CD1c-positive myeloid dendritic cell (primary cell): ENCODE measurements at regions not wholly inside any gene's neighbourhood (a gene's known extent, or its start where the extent isn't known, plus 50 kb on each side); places are given as distances from the start of the nearest gene placed in this dataset.
A peak's percentile ranks its signal among the peaks of the same experiment; 100 is the strongest.

ENCODE experiments used
- DNase-seq: peaks from one replicate; pipeline ENCODE4 v3.0.0-alpha.2; 2016; ENCODE audit errors: extremely low spot score

DNA sequence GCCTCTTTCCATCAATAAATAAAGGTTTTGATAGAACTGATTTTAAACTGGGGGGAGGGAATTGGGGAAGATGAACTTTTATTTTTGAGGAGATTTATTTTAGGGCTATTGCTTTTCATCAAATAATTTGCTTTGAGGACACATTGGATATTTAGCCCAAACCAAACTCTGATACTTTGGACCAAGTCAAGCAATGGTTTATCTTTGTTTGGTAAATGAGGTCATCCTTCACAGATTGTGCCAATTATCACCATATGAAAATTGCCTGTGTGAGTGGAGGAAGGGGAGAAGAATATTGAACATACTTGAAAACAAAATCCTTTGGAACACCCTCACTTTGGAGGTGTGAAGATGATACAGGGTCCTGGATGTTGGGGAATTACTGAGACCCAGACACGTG, 176.9 kb upstream of the CD180 start:
- no peak for DNase-seq

DNA sequence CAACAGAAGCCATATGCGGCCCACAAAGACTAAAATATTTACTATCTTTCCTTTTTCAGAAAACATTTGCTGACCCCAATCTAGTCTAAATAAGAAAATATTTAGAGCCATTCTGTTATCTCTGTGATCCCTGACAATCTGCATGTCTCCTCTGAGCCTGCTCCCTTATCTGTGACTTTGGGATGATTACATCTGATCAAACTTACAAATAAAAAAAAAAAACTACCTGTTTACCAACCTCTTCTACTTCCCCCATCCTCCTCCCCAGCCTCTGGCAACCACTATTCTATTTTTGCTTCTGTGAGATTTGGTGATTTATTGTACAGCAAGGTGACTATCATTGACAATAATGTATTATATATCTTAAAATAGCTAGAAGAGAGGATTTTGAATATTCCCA, 176.3 kb upstream of the CD180 start:
- DNase-seq = no peak

DNA sequence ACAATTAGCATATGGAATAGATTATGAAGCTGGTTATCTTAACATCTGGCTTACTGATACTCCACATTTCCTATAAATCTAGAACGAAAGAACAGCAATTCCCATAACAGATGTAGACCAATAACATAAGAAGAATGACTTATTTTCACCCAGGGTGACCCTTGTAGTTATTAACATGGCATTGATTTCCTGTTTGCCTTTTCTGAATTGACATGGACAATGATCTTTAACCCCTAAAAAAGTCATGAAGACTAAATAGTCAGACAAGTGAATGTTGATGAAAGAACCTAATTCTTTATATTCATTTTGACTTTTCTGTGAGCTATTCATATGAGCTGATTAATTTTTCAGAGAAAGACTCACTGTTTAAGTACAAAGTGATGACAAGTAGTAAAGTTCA, 175.3 kb upstream of the CD180 start:
- no peak for DNase-seq

DNA sequence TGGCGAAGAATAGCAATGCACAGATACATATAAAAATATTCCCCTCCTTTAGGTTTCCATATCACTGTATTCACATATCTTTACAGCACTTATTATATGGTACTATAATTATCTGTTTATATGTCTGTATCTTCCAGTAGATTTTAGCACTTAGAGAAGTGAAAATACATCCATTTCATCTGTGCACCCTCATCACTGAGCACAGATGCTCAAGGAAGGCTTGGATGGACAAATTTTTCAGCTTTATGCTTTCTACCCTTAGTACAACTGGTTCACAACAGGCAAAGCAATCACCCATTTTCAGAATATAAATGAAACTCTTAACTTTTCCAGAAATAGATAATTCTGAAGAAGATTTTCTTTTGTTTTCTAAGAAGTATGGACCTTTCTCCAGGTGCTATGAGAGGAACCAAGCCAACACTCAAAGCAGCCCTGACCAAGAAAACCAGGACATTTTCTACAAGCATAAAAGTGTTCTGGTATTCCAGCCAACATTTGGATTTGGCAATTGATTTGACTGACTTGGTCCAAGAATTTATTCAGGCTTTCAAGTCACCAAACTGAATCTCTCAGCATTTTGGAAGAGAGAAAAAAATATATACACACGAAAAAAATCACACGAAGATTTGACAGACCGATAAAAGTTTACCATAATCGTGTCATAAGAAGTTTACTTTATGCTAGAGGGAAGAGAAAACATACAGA, 170.2 kb upstream of the CD180 start:
- DNase-seq = no peak

DNA sequence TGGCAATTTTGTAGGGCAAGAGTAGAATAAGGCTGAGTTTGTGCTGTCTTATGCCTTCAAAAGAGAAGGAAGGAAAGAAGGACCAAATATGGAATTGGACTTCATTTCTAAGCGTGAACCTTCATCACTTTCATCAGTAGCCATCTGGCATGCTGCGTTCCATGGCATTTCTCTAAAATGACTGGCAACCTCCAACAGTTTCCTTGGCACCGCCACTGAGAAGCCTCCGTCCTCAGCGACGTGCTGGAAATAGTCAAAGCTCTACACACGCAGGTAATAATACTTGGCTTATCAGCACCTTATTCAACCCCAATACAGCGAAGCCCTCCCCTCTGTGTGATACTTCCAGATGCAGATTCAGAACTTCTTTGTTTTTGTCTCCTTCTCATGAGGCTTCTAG, 169.7 kb upstream of the CD180 start:
- DNase-seq = no peak

DNA sequence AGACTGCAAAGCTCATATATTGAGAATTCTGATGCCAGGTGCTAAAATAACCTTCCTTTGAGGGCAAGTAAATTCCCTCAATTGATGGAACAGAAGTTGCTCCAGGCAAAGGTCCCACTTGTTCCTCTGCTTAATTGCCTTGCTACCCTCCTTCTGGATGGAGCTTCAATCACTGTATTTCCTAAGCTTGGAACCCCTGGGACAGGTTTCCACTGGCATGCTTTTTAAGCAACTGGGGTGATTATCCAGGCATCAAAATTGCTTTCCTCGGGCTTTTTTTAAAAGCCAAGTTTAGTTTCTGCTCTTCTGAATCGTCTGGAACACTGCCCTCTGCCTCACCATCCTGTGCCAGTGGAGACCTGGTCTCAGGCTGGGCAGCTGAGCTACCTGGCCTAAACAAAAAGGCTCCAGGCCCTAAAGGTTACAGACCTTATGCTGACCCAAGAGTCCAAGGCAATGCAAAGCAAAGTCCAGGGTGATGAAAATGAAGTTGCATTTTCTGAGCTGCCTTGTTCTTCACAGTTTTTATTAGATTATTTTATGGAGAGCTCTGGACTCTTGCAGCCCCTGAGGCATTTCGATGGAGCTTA, 167.9 kb upstream of the CD180 start:
- DNase-seq = no peak

DNA sequence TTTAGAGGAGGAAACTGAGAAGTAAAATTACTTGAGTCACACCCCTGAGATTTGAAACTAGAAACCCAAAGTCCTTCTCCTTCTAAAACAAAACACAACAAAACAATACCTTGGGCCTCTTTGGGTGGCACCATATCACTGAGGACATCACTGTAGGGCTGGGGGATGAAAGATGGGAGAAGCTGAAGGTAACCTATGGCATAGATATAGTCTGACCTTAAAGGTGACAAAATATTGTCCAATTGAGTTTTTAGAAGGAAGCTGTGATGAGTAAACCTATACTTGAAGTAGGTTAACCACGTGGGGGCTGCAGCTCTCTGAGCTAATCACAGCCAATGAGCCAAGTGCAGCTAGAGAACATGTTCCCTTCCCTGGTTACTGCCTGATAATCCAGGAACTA, 167.4 kb upstream of the CD180 start:
- DNase-seq = no peak

DNA sequence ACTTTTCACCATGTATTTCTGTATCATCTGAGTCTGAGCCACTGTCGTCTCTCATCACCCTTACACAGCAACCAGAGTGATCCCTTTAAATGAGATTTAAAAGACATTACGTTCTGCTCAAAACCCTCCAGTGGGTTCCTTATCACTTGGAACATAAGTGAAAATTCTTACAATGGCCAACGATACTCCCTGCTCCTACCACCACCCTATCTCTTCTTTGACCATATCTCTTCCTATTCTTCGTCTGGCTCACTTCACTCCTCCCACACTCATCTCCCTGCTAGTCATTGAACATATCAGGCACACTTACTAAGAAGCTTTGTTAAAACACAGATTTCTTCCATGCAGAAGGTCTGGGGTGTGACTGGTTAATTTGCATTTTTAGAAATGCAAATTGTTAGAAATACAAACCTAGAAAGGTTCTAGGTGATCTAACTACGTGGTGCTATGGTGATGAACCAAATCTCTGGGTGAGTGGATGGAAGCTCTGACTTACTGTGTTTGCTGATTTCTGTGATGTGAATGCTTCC, 166.6 kb upstream of the CD180 start:
- DNase-seq = no peak

DNA sequence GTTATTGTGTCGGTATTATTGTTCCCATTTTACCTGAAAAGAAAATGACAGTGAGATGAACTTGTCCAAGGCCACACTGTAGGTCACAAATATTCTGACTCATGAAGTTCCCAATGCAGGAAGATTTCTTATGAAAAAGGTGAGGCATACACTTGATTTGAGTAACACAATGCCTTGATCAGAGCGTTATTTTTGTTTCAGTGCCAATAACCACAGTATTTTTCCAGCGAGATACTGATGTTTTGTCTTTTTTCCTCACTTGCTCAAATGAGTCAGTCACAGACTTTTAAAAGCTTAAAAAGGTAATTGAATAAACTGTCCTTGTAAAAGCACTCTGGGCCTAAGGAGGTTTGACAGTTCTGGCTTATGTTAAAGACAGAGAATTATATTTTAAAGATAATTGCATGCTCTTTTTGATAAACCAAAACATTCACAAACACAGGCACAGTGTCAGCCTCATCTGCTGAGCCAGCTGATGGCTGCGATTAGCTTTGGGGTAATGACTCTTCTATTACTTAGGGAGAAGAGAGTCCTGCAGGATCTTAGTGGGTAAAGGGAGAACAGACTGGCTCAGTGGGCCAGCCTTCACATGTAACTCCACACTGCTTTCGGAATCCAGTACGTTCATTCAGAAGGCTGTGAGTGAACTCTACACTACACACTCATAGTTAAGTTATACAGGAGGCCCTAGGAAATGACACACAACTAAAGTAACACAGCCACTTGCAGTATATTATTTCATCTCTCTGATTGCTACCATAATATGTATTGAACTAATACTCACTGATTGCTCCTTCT, 165.5 kb upstream of the CD180 start:
- DNase-seq = no peak

DNA sequence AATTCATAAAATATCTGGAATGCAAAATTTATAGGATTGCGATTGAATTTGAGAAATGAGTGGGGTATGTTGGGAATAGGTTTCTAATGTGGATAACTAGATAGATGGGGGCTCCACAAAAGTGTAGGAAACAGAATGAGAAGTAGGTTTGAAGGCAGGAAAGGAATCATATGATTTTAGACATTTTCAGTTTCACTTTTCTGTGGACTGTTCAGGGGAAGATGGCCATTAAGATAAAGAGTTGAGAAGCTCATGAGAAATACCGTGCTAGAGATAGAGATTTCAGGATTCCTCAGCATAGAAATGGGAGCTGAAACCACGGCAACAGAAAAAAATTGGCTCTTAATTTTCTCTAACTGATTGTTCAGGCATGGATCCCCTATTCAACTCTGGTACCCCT, 163.4 kb upstream of the CD180 start:
- DNase-seq = no peak

DNA sequence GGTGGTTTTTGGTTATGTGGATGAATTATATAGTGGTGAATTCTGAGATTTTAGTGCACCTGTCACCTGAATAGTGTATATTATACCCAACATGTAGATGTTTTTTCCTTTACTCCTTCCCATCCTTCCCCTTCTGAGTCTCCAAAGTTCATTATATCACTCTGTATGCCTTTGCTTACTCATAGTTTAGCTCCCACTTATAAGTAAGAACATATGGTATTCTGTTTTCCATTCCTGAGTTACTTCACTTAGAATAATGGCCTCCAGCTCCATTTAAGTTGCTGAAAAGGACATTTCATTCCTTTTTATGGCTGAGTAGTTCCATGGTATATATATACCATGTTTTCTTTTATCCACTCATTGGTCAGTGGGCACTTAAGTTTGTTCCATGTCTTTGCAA, 161.6 kb upstream of the CD180 start:
- DNase-seq = no peak

DNA sequence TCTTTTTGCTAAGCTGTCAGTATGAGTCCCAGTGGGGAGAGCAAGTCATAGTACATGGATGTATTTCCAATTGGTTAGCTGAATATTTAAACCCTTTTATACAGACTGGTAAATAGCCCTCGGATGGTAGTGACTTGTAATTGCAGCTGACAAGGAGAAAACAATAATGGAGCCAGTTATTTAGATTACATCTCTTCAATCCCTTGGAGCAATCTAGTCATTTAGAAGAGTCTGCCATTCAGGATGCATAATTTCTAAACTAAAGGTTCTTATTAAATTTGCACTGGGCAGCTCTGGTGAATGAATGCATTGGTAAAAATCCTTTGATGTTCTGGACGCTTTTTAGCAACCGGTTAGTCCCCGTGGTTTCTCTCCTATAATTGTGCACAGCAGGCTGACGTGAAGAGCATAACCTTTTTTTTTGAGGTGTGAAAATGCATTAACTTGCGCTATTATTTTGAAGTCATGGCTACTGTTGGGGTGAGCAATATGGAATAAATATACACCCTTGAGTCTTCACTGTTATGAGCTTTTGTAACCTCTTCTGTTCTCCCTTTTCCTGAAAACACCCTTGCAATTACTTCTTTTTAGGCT, 158.6 kb upstream of the CD180 start:
- DNase-seq = no peak

DNA sequence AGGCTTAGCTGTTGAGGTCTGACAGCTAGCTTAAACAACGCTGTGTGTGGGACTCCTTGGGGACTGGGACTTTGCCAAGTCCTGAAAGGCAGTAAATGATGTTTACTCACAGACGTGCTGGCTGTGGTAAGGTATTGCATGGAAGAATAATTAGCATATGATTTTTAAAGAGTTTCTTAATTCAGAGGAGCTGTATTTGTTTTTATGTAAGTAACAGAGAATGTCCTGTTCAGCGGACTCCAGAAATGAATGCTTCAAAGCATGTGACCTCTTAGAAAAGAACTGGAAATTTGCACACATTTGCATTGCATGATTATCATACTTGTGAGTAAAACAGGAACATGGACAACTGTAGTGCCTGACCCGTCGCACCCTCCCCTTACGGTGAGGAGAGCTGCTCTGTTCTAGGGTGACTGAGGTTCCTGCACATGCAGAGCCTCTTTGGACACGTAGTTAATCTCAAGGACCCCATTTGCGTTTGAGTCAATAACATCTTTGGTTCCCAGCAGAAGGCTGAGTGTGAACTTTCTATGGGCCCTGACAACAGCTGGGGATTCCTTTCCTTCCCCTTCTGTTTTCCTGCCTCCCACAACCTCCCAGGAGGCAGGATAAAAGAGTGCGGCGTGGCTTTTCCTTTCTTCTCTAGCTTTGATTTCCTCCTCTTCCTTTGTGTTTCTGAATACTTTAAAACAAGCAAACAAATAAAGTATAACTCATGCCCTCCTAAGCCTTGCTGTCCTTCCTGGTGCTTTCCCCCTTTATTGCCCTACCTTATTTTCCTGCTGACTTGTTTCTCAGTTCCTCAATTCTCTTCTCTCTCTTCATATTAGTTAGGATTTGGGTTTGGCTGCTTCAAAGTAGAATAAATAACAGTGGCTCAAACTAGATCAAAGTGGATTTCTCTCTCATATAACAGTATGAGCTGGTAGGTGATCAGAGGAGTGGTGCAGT, 157.2 kb upstream of the CD180 start:
- peak; percentile 39 for DNase-seq

DNA sequence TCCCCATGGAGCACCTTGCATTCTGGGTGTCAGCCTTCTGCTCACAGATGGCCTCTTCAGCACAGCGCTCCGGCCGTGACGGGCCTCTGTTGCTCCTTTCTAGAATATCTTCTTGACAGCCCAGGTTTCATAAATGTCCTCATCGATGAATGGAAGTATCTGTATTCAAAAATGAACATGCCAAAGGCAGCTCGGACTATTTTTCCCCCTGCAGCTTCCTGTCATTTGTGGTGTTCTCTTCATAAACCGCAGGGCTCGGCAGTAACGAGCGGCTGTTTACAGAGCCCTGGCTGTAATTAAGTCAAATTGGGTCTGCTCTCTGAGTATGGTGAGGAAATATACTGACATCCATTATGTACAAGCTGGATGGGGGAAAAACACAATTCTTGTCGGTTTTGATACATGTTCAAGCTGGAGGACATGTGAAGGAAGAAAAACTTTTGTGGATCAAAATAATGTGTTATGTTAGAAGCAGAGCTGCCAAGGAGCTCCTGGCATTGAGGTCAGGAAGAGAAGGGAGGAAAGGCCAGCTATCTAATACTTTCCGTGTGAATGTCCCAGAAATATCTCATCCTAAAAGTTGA, 154.1 kb upstream of the CD180 start:
- DNase-seq = no peak

DNA sequence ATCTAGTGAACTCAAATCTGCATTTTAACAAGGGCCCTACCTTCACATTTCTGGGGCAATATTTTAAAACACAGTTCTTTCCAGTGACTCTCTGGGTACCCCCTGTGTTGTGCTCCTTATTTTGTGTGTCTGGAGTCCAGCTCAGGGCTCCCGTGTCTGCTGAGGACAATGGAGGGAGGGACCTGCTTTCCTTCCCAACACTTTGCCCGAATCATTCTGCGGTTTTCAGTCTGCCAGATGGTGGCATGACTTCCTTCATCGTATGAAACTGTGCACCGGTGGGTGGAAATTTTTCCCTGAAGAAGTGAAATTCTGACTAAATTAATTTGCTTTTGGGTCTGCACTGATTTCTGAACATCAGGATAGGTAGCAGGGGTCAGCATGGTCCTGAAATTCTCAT, 153.6 kb upstream of the CD180 start:
- peak; percentile 19 for DNase-seq

DNA sequence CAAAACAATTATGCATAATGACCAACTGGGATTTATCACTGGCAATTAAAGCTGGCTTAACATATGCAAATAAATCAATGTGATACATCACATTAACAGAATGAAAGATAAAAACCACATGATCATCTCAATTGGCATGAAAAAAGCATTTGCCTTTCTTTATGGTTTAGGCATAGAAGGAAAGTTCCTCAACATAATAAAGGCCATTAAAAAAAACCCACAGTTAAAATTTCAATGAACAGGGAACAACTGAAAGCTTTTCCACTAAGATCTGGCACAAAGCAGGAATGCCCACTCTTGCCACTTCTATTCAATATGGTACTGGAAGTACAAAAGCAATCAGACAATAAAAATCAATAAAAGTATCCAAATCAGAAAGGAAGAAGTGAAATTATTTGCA, 151.2 kb upstream of the CD180 start:
- DNase-seq = no peak

DNA sequence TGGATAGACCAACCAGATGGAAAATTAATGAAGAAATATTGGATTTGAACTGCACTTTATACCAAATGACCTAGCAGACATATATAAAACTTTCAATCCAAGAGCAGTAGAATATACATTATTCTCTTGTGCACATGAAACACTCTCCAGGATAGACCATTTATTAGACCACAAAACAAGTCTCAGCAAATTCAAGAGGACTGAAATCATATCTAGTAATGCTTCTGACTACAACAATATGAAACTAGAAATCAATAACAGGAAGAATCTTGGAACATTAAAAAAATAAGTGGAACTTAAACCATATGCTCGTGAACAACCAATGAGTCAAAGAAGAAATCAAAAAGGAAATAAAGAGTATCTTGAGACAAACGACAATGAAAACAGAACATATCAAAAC, 150.0 kb upstream of the CD180 start:
- DNase-seq = no peak

DNA sequence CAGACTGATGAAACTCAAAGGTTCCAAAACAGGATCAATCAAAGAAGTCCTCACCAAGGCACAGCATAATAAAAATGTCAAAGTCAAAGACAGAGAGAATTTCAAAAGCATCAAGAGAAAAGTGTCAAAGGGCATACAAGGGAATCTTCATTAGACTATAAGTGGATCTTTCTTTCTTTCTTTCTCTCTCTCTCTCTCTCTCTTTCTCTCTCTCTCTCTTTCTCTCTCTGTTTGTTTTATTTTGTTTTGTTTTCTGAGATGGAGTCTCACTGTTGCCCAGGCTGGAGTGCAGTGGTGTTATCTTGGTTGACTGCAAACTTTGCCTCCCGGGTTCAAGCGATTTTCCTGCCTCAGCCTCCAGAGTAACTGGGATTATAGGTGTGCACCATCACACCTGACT, 148.3 kb upstream of the CD180 start:
- no peak for DNase-seq

DNA sequence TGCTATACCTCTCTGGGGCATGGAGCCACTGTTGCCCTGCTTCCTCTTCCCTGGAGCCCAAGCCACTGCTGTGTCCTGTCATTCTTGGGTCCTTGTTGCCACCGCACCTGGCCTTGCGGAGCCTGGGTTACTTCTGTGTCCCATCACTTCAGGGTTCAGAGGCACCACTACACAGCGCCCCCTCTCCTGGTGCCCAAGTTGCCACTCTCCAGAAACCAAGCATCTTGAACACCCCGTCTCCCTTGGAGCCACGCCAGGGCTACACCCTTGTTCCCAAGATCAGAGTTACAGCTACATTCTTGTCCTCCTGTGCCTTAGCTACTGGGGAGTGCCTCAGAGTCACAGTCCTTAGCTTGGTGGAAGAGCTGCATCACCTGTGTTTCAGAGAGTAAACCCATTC, 147.2 kb upstream of the CD180 start:
- no peak for DNase-seq

DNA sequence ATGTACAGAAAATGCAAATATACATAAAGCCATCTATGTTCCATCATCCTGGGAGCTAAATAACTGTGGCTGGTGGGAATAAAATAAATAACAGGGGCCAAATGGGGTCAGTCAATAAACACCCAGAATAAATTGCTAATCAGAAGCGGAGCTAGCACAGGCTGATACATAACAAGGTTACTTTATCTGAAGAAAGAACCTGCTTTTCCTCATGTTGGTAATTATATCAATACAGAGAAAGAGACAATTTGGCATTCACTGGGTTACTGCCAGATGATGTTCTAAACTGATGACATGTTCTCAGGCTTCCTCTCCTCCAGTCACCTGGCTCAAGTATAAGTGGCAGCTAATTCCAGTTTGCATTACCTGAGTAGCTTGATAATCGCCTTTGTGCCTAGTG, 144.9 kb upstream of the CD180 start:
- no peak for DNase-seq

DNA sequence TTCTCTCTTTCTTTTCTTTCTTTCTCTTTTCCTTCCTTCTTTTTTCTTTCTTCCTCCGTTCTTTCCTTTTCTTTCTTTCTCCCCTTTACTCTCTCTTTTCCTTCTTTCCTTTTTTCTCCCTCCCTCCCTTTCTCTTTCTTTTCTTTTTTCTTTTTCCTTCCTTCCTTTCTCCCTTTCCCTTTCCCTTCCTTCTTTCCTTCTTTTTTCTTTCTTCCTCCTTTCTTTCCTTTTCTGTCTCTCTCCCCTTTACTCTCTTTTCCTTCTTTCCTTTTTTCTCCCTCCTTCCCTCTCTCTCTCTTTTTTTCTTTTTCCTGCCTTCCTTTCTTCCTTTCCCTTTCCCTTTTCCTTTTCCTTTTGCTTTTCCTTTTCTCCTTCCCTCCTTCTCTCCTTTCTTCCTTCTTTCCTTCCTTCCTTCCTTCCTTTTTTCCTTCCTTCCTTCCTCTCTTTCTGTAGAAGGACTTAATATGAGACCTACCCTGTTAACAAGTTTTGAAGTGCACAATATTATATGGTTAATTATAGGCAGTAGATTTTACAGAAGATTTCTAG, 142.7 kb upstream of the CD180 start:
- no peak for DNase-seq
